SU-DHL-6 (cell line): ENCODE measurements at regions not wholly inside any gene's neighbourhood (a gene's known extent, or its start where the extent isn't known, plus 50 kb on each side); places are given as distances from the start of the nearest gene placed in this dataset.

Experiments used
- CTCF ChIP-seq: fragments of 200-600 bp; sonication (generic); IDR thresholded peaks from one replicate; pipeline ENCODE4 v1.5.1; 2017; ENCODE audit warnings: antibody characterized with exemption, mild to moderate bottlenecking, low read length, moderate library complexity; ENCODE audit not compliant: insufficient read depth, poor library complexity, severe bottlenecking
- EZH2phosphoT487 ChIP-seq: fragments of 200-600 bp; sonication (generic), shearing (Covaris generic); conservative IDR thresholded peaks from 2 replicates; pipeline ENCODE4 v1.6.1; 2018; ENCODE audit warnings: mild to moderate bottlenecking, antibody characterized with exemption, low read length, moderate library complexity, mixed read lengths

GRCh38 chr14:84236290-84236689, 1293.7 kb upstream of the FLRT2 start:
- TF ChIP-seq CTCF (no peak), EZH2phosphoT487 (no peak)
